ENCODE measurements at regions not wholly inside any gene's neighbourhood (a gene's known extent, or its start where the extent isn't known, plus 50 kb on each side); places are given as distances from the start of the nearest gene placed in this dataset.
A peak's percentile ranks its signal among the peaks of the same experiment; 100 is the strongest.

DNA sequence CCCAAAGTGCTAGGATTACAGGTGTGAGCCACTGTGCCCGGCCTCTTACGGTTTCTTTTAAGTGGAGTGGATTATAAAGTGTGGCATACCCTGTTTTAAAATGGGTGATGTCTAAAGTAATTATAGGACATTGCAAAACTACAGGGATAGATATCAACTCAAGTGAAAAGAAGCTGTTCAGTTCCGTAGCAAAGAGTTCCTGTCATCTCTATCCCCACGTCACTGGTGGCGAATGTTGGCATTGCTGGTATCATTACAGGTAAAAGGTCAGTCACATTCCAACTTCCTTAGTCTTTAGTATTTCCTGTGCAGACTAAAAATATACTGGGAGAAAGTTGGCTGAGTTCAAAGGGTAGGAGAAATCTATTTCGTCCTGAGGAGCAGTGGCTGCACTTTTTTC lies 95.6 kb upstream of the SLC38A2 start:
- no peaks in the 10 kb centered on the region for H3K9me2 ChIP-seq (ENCODE audit: insufficient read depth)
- H4K20me1 ChIP-seq (ENCODE audit: insufficient read depth), result no peaks in the 10 kb centered on the region
- CTCF ChIA-PET, result no interaction called here
- peak overlapping the region; percentile 53 for H3K9ac ChIP-seq (ENCODE audit: low read length)
- H3K9me3 ChIP-seq (ENCODE audit: control insufficient read depth in 1 of 2, insufficient read depth in 1 of 2, low read depth in 1 of 2, low read length in 2 of 2), result no peaks in the 10 kb centered on the region
- peaks cover 16% of the 10 kb centered on the region for H3K79me2 ChIP-seq (ENCODE audit: insufficient read depth, low read length)
- POLR2A ChIA-PET, result interaction anchor here (1.6 kb wide), 1 partner anchor 96 kb away, joined by 3 read pairs; no protein-coding TSS in a partner anchor
- H2AFZ ChIP-seq (ENCODE audit: low read depth, low read length, poor library complexity, severe bottlenecking), result no peak overlapping the region
- peak overlapping the region in 1 of 2 experiments; percentile 29; a peak in 2 of 4 replicates for H3K4me3 ChIP-seq (replicated peaks in 1 of 2; ENCODE audit: low read depth in 1 of 2, low read length in 2 of 2)
- peak overlapping the region; percentile 65 for H3K4me2 ChIP-seq (ENCODE audit: low read length)
- RAD21 ChIA-PET (ENCODE audit: low non-redundant PET in 1 of 2, low total read pairs in 2 of 2, uncharacterized antibody in 2 of 2, unreplicated experiment in 2 of 2), result no interaction called here
- intact Hi-C loops (cut with micrococcal nuclease), result loop anchor here (2.0 to 10.0 kb wide), 2 partner anchors 95 to 557 kb away; partner anchors contain the start of gene SLC38A2
- DNase-seq (ENCODE audit: low read depth, low spot score) (peak; percentile 83), ATAC-seq (peak; percentile 72)
- H3K27me3 ChIP-seq (ENCODE audit: insufficient read depth, low read length), result no peaks in the 10 kb centered on the region
- TF ChIP-seq POLR2A (IDR thresholded peaks at IDR 0.05; ENCODE audit: borderline replicate concordance, extremely low read depth, insufficient read depth, insufficient read length) (no peak), SP1 (IDR thresholded peaks at IDR 0.05; ENCODE audit: low read depth) (peak; percentile 87), ZFX (IDR thresholded peaks at IDR 0.05) (no peak), RAD21 (IDR thresholded peaks at IDR 0.05; ENCODE audit: low read depth) (peak; percentile 33), EZH2 (IDR thresholded peaks at IDR 0.05) (no peak), TCF7L2 (IDR thresholded peaks at IDR 0.05; ENCODE audit: borderline replicate concordance, extremely low read depth, insufficient read depth, insufficient read length) (peak; percentile 26), FOSL1 (IDR thresholded peaks at IDR 0.05; ENCODE audit: low read depth) (peak; percentile 61; the same call in 1 of the 2 replicates), ZNF274 (IDR thresholded peaks at IDR 0.05; ENCODE audit: low read depth, low read length) (no peak), EGR1 (IDR thresholded peaks at IDR 0.05; ENCODE audit: low read depth) (no peak), POLR2AphosphoS5 (IDR thresholded peaks at IDR 0.05; ENCODE audit: low read depth, low read length) (0 out of 2 replicates have a peak, but pooled peaks have one; percentile 48), ELF1 (IDR thresholded peaks at IDR 0.05; ENCODE audit: borderline replicate concordance, low read depth) (peak; percentile 13; the same call in 1 of the 2 replicates), CBX3 (IDR thresholded peaks at IDR 0.05; ENCODE audit: low read depth) (peak; percentile 89; the same call in 1 of the 2 replicates), CEBPB (IDR thresholded peaks at IDR 0.05; ENCODE audit: low read depth) (peak; percentile 69), YY1 (IDR thresholded peaks at IDR 0.05; ENCODE audit: extremely low read depth, insufficient replicate concordance, low read depth, low read length) (no peak)
- TF ChIP-seq, protein P1, sequence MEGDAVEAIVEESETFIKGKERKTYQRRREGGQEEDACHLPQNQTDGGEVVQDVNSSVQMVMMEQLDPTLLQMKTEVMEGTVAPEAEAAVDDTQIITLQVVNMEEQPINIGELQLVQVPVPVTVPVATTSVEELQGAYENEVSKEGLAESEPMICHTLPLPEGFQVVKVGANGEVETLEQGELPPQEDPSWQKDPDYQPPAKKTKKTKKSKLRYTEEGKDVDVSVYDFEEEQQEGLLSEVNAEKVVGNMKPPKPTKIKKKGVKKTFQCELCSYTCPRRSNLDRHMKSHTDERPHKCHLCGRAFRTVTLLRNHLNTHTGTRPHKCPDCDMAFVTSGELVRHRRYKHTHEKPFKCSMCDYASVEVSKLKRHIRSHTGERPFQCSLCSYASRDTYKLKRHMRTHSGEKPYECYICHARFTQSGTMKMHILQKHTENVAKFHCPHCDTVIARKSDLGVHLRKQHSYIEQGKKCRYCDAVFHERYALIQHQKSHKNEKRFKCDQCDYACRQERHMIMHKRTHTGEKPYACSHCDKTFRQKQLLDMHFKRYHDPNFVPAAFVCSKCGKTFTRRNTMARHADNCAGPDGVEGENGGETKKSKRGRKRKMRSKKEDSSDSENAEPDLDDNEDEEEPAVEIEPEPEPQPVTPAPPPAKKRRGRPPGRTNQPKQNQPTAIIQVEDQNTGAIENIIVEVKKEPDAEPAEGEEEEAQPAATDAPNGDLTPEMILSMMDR (IDR thresholded peaks at IDR 0.05 in 2 of 3, conservative IDR thresholded peaks at IDR 0.05 in 1 of 3; ENCODE audit: borderline replicate concordance in 1 of 3, insufficient read depth in 1 of 3, low read depth in 2 of 3, low read length in 2 of 3), result 0 out of 6 replicates have a peak, but pooled peaks of 2 of the 3 experiments have one; percentile 10 to 18
- TF ChIP-seq, protein P2, sequence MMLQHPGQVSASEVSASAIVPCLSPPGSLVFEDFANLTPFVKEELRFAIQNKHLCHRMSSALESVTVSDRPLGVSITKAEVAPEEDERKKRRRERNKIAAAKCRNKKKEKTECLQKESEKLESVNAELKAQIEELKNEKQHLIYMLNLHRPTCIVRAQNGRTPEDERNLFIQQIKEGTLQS (IDR thresholded peaks at IDR 0.05), result no peak
- TF ChIP-seq, protein P3, sequence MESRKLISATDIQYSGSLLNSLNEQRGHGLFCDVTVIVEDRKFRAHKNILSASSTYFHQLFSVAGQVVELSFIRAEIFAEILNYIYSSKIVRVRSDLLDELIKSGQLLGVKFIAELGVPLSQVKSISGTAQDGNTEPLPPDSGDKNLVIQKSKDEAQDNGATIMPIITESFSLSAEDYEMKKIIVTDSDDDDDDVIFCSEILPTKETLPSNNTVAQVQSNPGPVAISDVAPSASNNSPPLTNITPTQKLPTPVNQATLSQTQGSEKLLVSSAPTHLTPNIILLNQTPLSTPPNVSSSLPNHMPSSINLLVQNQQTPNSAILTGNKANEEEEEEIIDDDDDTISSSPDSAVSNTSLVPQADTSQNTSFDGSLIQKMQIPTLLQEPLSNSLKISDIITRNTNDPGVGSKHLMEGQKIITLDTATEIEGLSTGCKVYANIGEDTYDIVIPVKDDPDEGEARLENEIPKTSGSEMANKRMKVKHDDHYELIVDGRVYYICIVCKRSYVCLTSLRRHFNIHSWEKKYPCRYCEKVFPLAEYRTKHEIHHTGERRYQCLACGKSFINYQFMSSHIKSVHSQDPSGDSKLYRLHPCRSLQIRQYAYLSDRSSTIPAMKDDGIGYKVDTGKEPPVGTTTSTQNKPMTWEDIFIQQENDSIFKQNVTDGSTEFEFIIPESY (IDR thresholded peaks at IDR 0.05; ENCODE audit: extremely low read depth, insufficient replicate concordance, low read length), result no peak
- TF ChIP-seq, protein P4, sequence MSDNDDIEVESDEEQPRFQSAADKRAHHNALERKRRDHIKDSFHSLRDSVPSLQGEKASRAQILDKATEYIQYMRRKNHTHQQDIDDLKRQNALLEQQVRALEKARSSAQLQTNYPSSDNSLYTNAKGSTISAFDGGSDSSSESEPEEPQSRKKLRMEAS (IDR thresholded peaks at IDR 0.05), result peak; percentile 57
- no TSS peak for BruUV-seq (replicated peaks)
- peaks cover 61 to 73% of the 10 kb centered on the region in 2 experiments for H3K4me1 ChIP-seq (ENCODE audit: control insufficient read depth in 1 of 2, insufficient read depth in 2 of 2, low read length in 2 of 2)
- peak overlapping the region; percentile 100 for H3K27ac ChIP-seq (ENCODE audit: low read depth, low read length)
- H3K36me3 ChIP-seq (ENCODE audit: control insufficient read depth in 1 of 2, insufficient read depth in 2 of 2, low read length in 2 of 2), result peaks cover 0 to 12% of the 10 kb centered on the region in 2 experiments; a peak in 1 of 4 replicates

Measured in HCT116 (cell line).